Cardiac muscle cell (in vitro differentiated cells and primary cell): ENCODE measurements at regions not wholly inside any gene's neighbourhood (a gene's known extent, or its start where the extent isn't known, plus 50 kb on each side); places are given as distances from the start of the nearest gene placed in this dataset.

ENCODE experiments used
- DNase-seq, 2 donors: peaks; one replicate each; pipeline versions ENCODE4 v3.0.0 to v3.0.0-alpha.2; 2010 to 2017; ENCODE audit warnings: low read depth in 1 of 2, low spot score in 1 of 2
- H3K27ac ChIP-seq: fragments of 200-600 bp; sonication (generic); 2 replicates; pipeline ENCODE4 v1.5.1; 2016
- H3K27me3 ChIP-seq: fragments of 200-600 bp; sonication (generic); 2 replicates; pipeline ENCODE4 v1.6.0; 2016; ENCODE audit warnings: control low read depth
- H3K36me3 ChIP-seq: fragments of 200-600 bp; sonication (generic); 2 replicates; pipeline ENCODE4 v1.5.1; 2016; ENCODE audit warnings: control low read depth
- H3K4me1 ChIP-seq: fragments of 200-600 bp; sonication (generic); 2 replicates; pipeline ENCODE4 v1.8.1; 2017; ENCODE audit warnings: low read depth, mild to moderate bottlenecking, mixed run types
- H3K4me3 ChIP-seq: fragments of 200-600 bp; sonication (generic); 2 replicates; pipeline ENCODE4 v1.5.1; 2016; ENCODE audit warnings: mild to moderate bottlenecking
- H3K9me3 ChIP-seq: fragments of 200-600 bp; sonication (generic); 2 replicates; pipeline ENCODE4 v1.5.1; 2017; ENCODE audit warnings: low read depth, mild to moderate bottlenecking, control low read depth
- CTCF ChIP-seq: IDR thresholded peaks from 2 replicates; pipeline ENCODE4 v1.5.1; 2012; ENCODE audit warnings: low read depth, mild to moderate bottlenecking, low read length

- Histone ChIP-seq H3K36me3 (no peaks in the 10 kb centered on the region), H3K4me1 (peaks cover 9% of the 10 kb centered on the region), H3K27me3 (no peaks in the 10 kb centered on the region), H3K9me3 (no peaks in the 10 kb centered on the region), H3K27ac (no peak overlapping the region), H3K4me3 (no peak overlapping the region)
- peak; percentile 97 for TF ChIP-seq CTCF
- peak; percentile 88 to 90 for DNase-seq
Measured at GRCh38 chr6:188821-189655, 103.2 kb upstream of the DUSP22 start.

- Histone ChIP-seq H3K9me3 (no peaks in the 10 kb centered on the region), H3K36me3 (no peaks in the 10 kb centered on the region), H3K4me1 (peaks cover 9% of the 10 kb centered on the region), H3K4me3 (no peak overlapping the region), H3K27me3 (no peaks in the 10 kb centered on the region), H3K27ac (no peak overlapping the region)
- TF ChIP-seq CTCF = no peak
- no peak for DNase-seq
Measured at GRCh38 chr6:189676-190075, 102.6 kb upstream of the DUSP22 start.

GRCh38 chr6:190596-191395 is 101.5 kb upstream of the DUSP22 start:
- Histone ChIP-seq H3K4me1 (peaks cover 9% of the 10 kb centered on the region), H3K27me3 (no peaks in the 10 kb centered on the region), H3K4me3 (no peak overlapping the region), H3K27ac (no peak overlapping the region), H3K36me3 (no peaks in the 10 kb centered on the region), H3K9me3 (no peaks in the 10 kb centered on the region)
- peak in 1 of 2 donors; percentile 37 for DNase-seq
- TF ChIP-seq CTCF = no peak

GRCh38 chr6:191487-192312 is 100.6 kb upstream of the DUSP22 start:
- Histone ChIP-seq H3K27me3 (no peaks in the 10 kb centered on the region), H3K4me1 (peaks cover 5% of the 10 kb centered on the region), H3K36me3 (no peaks in the 10 kb centered on the region), H3K27ac (no peak overlapping the region), H3K4me3 (no peak overlapping the region), H3K9me3 (no peaks in the 10 kb centered on the region)
- no peak for DNase-seq
- TF ChIP-seq CTCF = no peak

- Histone ChIP-seq H3K9me3 (no peaks in the 10 kb centered on the region), H3K4me1 (no peaks in the 10 kb centered on the region), H3K4me3 (no peak overlapping the region), H3K27ac (no peak overlapping the region), H3K27me3 (no peaks in the 10 kb centered on the region), H3K36me3 (no peaks in the 10 kb centered on the region)
- TF ChIP-seq CTCF = no peak
- no peak for DNase-seq
Measured at GRCh38 chr6:192313-192664, 100.0 kb upstream of the DUSP22 start.
